ENCODE measurements at regions not wholly inside any gene's neighbourhood (a gene's known extent, or its start where the extent isn't known, plus 50 kb on each side); places are given as distances from the start of the nearest gene placed in this dataset.

GRCh38 chr5:179417016-179417415 is 71.8 kb upstream of the ADAMTS2 start:
- ChIA-PET POLR2A (no interaction called here), CTCF (no interaction called here)
- no peak overlapping the region for H3K4me3 Mint-ChIP-seq (ENCODE audit: unreplicated experiment)
- H3K27ac Mint-ChIP-seq (ENCODE audit: low read depth, unreplicated experiment) = no peak overlapping the region
- BruUV-seq (replicated peaks) = no TSS peak
- no peak for TF ChIP-seq CTCF (IDR thresholded peaks at IDR 0.05; ENCODE audit: unreplicated experiment)
- peaks cover 16% of the 10 kb centered on the region for H3K4me1 Mint-ChIP-seq (ENCODE audit: insufficient read depth, unreplicated experiment)
- no peak for DNase-seq (ENCODE audit: unreplicated experiment)
- H3K36me3 Mint-ChIP-seq (ENCODE audit: insufficient read depth, unreplicated experiment) = peaks cover 6% of the 10 kb centered on the region
- no peaks in the 10 kb centered on the region for H3K9me3 Mint-ChIP-seq (ENCODE audit: unreplicated experiment)
- H3K27me3 Mint-ChIP-seq (ENCODE audit: insufficient read depth, unreplicated experiment) = peaks cover 17% of the 10 kb centered on the region
- intact Hi-C loops (cut with micrococcal nuclease) = no loop called here

- H3K4me3 Mint-ChIP-seq (ENCODE audit: unreplicated experiment) = no peak overlapping the region
- no peak for TF ChIP-seq CTCF (IDR thresholded peaks at IDR 0.05; ENCODE audit: unreplicated experiment)
- peaks cover 6% of the 10 kb centered on the region for H3K36me3 Mint-ChIP-seq (ENCODE audit: insufficient read depth, unreplicated experiment)
- H3K27ac Mint-ChIP-seq (ENCODE audit: low read depth, unreplicated experiment) = no peak overlapping the region
- peaks cover 17% of the 10 kb centered on the region for H3K27me3 Mint-ChIP-seq (ENCODE audit: insufficient read depth, unreplicated experiment)
- BruUV-seq (replicated peaks) = no TSS peak
- no peaks in the 10 kb centered on the region for H3K9me3 Mint-ChIP-seq (ENCODE audit: unreplicated experiment)
- no peak for DNase-seq (ENCODE audit: unreplicated experiment)
- H3K4me1 Mint-ChIP-seq (ENCODE audit: insufficient read depth, unreplicated experiment) = peaks cover 9% of the 10 kb centered on the region
- POLR2A ChIA-PET = no interaction called here
- CTCF ChIA-PET = no interaction called here
- intact Hi-C loops (cut with micrococcal nuclease) = no loop called here
These were observed 71.0 kb upstream of the ADAMTS2 start for GRCh38 chr5:179416114-179416822.

- ChIA-PET POLR2A (no interaction called here), CTCF (no interaction called here)
- DNase-seq (ENCODE audit: unreplicated experiment) = no peak
- H3K36me3 Mint-ChIP-seq (ENCODE audit: insufficient read depth, unreplicated experiment) = peaks cover 6% of the 10 kb centered on the region
- TF ChIP-seq CTCF (IDR thresholded peaks at IDR 0.05; ENCODE audit: unreplicated experiment) = no peak
- H3K4me3 Mint-ChIP-seq (ENCODE audit: unreplicated experiment) = no peak overlapping the region
- H3K27ac Mint-ChIP-seq (ENCODE audit: low read depth, unreplicated experiment) = no peak overlapping the region
- H3K27me3 Mint-ChIP-seq (ENCODE audit: insufficient read depth, unreplicated experiment) = peaks cover 17% of the 10 kb centered on the region
- peaks cover 5% of the 10 kb centered on the region for H3K4me1 Mint-ChIP-seq (ENCODE audit: insufficient read depth, unreplicated experiment)
- no TSS peak for BruUV-seq (replicated peaks)
- no peaks in the 10 kb centered on the region for H3K9me3 Mint-ChIP-seq (ENCODE audit: unreplicated experiment)
- intact Hi-C loops (cut with micrococcal nuclease) = no loop called here
These were observed 70.2 kb upstream of the ADAMTS2 start for GRCh38 chr5:179415291-179416060.

- intact Hi-C loops (cut with micrococcal nuclease) = no loop called here
- peaks cover 14% of the 10 kb centered on the region for H3K27me3 Mint-ChIP-seq (ENCODE audit: insufficient read depth, unreplicated experiment)
- H3K27ac Mint-ChIP-seq (ENCODE audit: low read depth, unreplicated experiment) = no peak overlapping the region
- no peaks in the 10 kb centered on the region for H3K9me3 Mint-ChIP-seq (ENCODE audit: unreplicated experiment)
- POLR2A ChIA-PET = no interaction called here
- CTCF ChIA-PET = interaction anchor here (0.5 kb wide), 1 partner anchor 17 kb away, joined by 3 read pairs; no protein-coding TSS in a partner anchor
- no TSS peak for BruUV-seq (replicated peaks)
- no peak for DNase-seq (ENCODE audit: unreplicated experiment)
- H3K4me3 Mint-ChIP-seq (ENCODE audit: unreplicated experiment) = no peak overlapping the region
- no peak for TF ChIP-seq CTCF (IDR thresholded peaks at IDR 0.05; ENCODE audit: unreplicated experiment)
- peaks cover 4% of the 10 kb centered on the region for H3K4me1 Mint-ChIP-seq (ENCODE audit: insufficient read depth, unreplicated experiment)
- peaks cover 10% of the 10 kb centered on the region for H3K36me3 Mint-ChIP-seq (ENCODE audit: insufficient read depth, unreplicated experiment)
These were observed 69.4 kb upstream of the ADAMTS2 start for GRCh38 chr5:179414459-179415261.
